Activated T-cell treated with anti-CD3 and anti-CD28 coated beads for 24 hours (primary cell): ENCODE measurements at regions not wholly inside any gene's neighbourhood (a gene's known extent, or its start where the extent isn't known, plus 50 kb on each side); places are given as distances from the start of the nearest gene placed in this dataset.

Experiments
- DNase-seq: peaks from one replicate; pipeline ENCODE4 v3.0.0-alpha.2; 2020; ENCODE audit warnings: low read depth

DNA sequence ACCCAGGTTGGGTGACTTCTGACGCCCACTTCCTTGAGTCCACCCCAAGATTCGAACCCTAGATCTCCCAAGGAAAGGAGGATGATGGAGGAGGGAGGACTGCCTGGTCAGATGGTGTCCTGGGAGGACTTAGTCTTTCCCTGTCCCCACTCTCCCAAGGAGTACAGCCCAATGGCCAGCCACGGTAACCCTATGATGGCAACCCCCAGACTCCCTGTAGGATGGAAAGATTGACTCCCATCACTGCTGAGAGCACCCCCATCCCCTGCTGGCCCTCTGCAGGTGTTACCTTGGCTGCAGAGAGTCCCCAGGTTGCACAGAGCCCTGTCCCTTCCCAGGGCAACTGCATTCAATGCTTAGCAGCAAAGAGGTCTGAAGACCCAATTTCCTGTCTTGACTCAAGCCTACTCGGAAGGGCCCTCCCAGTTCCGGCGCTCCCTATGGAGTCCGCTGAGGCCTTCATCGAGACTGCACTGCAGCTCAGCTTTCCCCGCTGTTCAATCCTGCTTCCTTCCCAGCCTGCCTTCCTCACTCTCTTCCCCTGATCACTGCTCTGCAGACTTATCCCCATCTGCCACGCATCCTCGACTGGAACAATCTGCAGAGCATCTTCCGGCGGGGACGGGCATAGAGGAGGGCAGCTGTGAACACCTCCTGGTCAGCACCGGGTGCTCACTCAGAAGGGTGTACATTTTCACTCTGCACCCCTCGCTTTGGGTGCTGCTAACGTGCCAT, 50.8 kb upstream of the OCM2 start:
- no peak for DNase-seq

- no peak for DNase-seq
Observed at GRCh38 chr7:98046816-98047215, 56.8 kb upstream of the OCM2 start.

GRCh38 chr7:98049034-98049433, 57.6 kb upstream of the LMTK2 start:
- DNase-seq: no peak

GRCh38 chr7:98051118-98051744, 55.4 kb upstream of the LMTK2 start:
- DNase-seq: peak; percentile 50

DNA sequence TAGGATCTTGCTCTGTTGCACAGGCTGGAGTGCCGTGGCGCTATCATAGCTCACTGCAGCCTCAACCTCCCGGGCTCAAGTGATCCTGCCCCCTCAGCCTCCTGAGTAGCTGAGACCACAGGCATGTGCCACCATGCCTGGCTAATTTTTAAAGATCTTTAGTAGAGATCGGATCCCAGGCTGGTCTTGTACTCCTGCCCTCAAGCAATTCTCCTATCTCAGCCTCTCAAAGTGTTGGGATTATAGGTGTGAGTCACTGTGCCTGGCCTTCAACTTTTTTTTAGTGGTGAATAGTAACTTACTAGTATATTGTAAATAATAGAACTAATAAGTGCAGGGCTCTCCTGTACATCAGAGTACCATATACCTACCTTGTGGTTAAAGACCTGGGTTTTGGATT, 52.1 kb upstream of the LMTK2 start:
- DNase-seq: no peak

DNA sequence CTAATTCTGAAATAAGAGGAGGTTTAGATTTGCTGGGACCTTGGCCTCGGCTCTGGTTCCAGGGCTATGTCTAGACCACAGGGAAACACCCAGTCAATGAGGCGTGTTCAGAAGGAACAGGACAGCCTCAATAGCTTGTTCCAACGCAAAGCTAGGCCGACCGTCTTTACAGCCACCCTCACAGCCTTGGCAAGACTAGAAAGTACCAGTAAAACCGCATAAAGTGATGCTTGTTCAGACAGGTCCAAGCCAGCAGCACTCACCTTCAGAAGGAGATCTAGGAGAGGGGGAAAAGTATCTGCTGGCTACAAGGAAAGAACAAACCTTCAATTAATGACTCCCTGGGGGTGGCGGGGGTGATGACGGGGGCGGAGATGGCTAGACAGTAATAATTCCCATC, 50.1 kb upstream of the LMTK2 start:
- DNase-seq: no peak
